OCI-LY7 (cell line): ENCODE measurements at regions not wholly inside any gene's neighbourhood (a gene's known extent, or its start where the extent isn't known, plus 50 kb on each side); places are given as distances from the start of the nearest gene placed in this dataset.

Experiments
- BruUV-seq: library from RNA; stranded (reverse); fragments of 400-500 nt; replicated peaks from 2 replicates; lab custom pipeline; 2021; lab: Mats Ljungman, UMichigan
- CTCF ChIA-PET: fragments of 300-600 bp; sonication (Branson Sonifier 250); formaldehyde crosslinking; loops from one replicate; lab custom pipeline; 2022; ENCODE audit warnings: antibody characterized with exemption; ENCODE audit not compliant: unreplicated experiment; lab: Charles Lee
- POLR2A ChIA-PET: fragments of 300-600 bp; sonication (Branson Sonifier 250); formaldehyde crosslinking; loops from one replicate; lab custom pipeline; 2022; ENCODE audit warnings: antibody characterized with exemption; lab: Charles Lee
- DNase-seq: peaks from one replicate; pipeline ENCODE4 v3.0.0-alpha.2; 2015; ENCODE audit warnings: low spot score
- H2AFZ ChIP-seq: fragments of 200-600 bp; sonication (generic), shearing (Covaris generic); 2 replicates; pipeline ENCODE4 v1.6.1; 2014; ENCODE audit warnings: mild to moderate bottlenecking, antibody characterized with exemption, low read length, moderate library complexity
- H3K27ac ChIP-seq: fragments of 200-600 bp; sonication (generic); 2 replicates; pipeline ENCODE4 v1.5.1; 2014; ENCODE audit warnings: mixed run types, low read depth, mild to moderate bottlenecking, moderate library complexity, low read length, inconsistent platforms; ENCODE audit not compliant: poor library complexity, severe bottlenecking
- H3K36me3 ChIP-seq: fragments of 200-600 bp; sonication (generic); 2 replicates; pipeline ENCODE4 v1.6.1; 2014; ENCODE audit warnings: mild to moderate bottlenecking, antibody characterized with exemption, low read length, moderate library complexity, mixed read lengths; ENCODE audit not compliant: insufficient read depth
- H3K4me1 ChIP-seq: fragments of 200-600 bp; sonication (generic); 2 replicates; pipeline ENCODE4 v1.5.1; 2014; ENCODE audit warnings: mild to moderate bottlenecking, low read length; ENCODE audit not compliant: insufficient read depth, poor library complexity, severe bottlenecking
- H3K4me2 ChIP-seq: fragments of 200-600 bp; sonication (generic); 2 replicates; pipeline ENCODE4 v1.6.1; 2014; ENCODE audit warnings: mild to moderate bottlenecking, low read length
- H3K4me3 ChIP-seq: fragments of 200-600 bp; sonication (generic); 2 replicates; pipeline ENCODE4 v1.5.1; 2014; ENCODE audit warnings: mild to moderate bottlenecking, low read depth, low read length; ENCODE audit not compliant: poor library complexity, severe bottlenecking
- H3K79me2 ChIP-seq: fragments of 200-600 bp; sonication (generic); 2 replicates; pipeline ENCODE4 v1.6.1; 2016; ENCODE audit warnings: low read depth, mild to moderate bottlenecking, low read length, moderate library complexity, mixed read lengths; ENCODE audit not compliant: insufficient read depth
- H3K9me2 ChIP-seq: fragments of 200-600 bp; sonication (generic); 2 replicates; pipeline ENCODE4 v1.6.1; 2016; ENCODE audit warnings: mild to moderate bottlenecking, low read length, mixed read lengths; ENCODE audit not compliant: insufficient read depth
- H3K9me3 ChIP-seq: fragments of 200-600 bp; sonication (generic); 2 replicates; pipeline ENCODE4 v1.6.1; 2014; ENCODE audit warnings: mild to moderate bottlenecking, mixed run types, low read length, mixed read lengths
- H4K20me1 ChIP-seq: fragments of 200-600 bp; sonication (generic); 2 replicates; pipeline ENCODE4 v1.6.1; 2014; ENCODE audit warnings: mild to moderate bottlenecking, antibody characterized with exemption, low read length, moderate library complexity, mixed read lengths; ENCODE audit not compliant: insufficient read depth
- EZH2phosphoT487 ChIP-seq: fragments of 200-600 bp; sonication (generic); IDR thresholded peaks from 2 replicates; pipeline ENCODE4 v1.6.1; 2018; ENCODE audit warnings: low read depth, borderline replicate concordance, mild to moderate bottlenecking, mixed run types, antibody characterized with exemption, low read length, moderate library complexity, mixed read lengths
- intact Hi-C: fragments of 100-400 bp; cut with micrococcal nuclease; formaldehyde crosslinking; loops from one replicate; pipeline ENCODE4 v1.10.0; 2022; ENCODE audit not compliant: unreplicated experiment
- TF ChIP-seq, protein P1 (sequence below): fragments of 200-600 bp; sonication (generic); conservative IDR thresholded peaks from 2 replicates; pipeline ENCODE4 v1.5.1; 2014; ENCODE audit warnings: mild to moderate bottlenecking, antibody characterized with exemption, low read length, moderate library complexity, mixed read lengths

DNA sequence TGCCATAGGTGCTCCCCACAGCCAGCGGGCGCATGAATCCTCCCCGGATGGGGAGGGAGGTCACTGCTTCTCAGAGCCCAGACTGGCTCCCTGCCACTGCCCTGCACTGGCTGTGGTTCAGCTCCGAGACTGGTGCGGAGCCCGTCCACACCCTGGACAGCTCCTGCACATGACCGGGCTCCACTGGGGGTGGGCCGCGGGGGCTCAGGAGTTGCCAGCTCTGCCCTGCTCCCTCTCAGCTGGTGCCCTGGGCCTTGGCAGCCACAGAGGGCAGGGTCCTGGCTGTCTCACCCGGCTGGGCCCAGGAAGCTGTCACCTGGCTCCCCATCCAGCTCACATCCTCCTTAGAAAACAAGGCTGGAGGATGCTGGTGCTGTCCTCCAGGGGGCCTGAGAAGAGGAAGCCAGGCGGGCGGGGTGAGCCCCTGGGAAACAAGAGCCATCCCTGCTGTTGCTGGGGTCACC, 64.9 kb upstream of the ADRA2C start:
- Histone ChIP-seq H2AFZ (no peak overlapping the region), H3K9me2 (no peaks in the 10 kb centered on the region), H3K27ac (no peak overlapping the region), H3K4me3 (no peak overlapping the region), H3K4me1 (peaks cover 3% of the 10 kb centered on the region), H3K79me2 (no peaks in the 10 kb centered on the region), H3K4me2 (no peak overlapping the region), H3K36me3 (no peaks in the 10 kb centered on the region), H4K20me1 (no peaks in the 10 kb centered on the region), H3K9me3 (no peaks in the 10 kb centered on the region)
- ChIA-PET POLR2A (no interaction called here), CTCF (no interaction called here)
- intact Hi-C loops: no loop called here
- BruUV-seq: no TSS peak
- TF ChIP-seq, protein P1, sequence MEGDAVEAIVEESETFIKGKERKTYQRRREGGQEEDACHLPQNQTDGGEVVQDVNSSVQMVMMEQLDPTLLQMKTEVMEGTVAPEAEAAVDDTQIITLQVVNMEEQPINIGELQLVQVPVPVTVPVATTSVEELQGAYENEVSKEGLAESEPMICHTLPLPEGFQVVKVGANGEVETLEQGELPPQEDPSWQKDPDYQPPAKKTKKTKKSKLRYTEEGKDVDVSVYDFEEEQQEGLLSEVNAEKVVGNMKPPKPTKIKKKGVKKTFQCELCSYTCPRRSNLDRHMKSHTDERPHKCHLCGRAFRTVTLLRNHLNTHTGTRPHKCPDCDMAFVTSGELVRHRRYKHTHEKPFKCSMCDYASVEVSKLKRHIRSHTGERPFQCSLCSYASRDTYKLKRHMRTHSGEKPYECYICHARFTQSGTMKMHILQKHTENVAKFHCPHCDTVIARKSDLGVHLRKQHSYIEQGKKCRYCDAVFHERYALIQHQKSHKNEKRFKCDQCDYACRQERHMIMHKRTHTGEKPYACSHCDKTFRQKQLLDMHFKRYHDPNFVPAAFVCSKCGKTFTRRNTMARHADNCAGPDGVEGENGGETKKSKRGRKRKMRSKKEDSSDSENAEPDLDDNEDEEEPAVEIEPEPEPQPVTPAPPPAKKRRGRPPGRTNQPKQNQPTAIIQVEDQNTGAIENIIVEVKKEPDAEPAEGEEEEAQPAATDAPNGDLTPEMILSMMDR: no peak
- TF ChIP-seq EZH2phosphoT487: no peak
- no peak for DNase-seq

GRCh38 chr4:3700736-3701135, 65.4 kb upstream of the ADRA2C start:
- no peaks in the 10 kb centered on the region for H3K9me2 ChIP-seq
- peaks cover 3% of the 10 kb centered on the region for H3K4me1 ChIP-seq
- H3K4me2 ChIP-seq: no peak overlapping the region
- H3K27ac ChIP-seq: no peak overlapping the region
- H3K9me3 ChIP-seq: no peaks in the 10 kb centered on the region
- TF ChIP-seq EZH2phosphoT487: no peak
- TF ChIP-seq, protein P1: no peak
- ChIA-PET CTCF (no interaction called here), POLR2A (no interaction called here)
- H3K4me3 ChIP-seq: no peak overlapping the region
- H3K79me2 ChIP-seq: no peaks in the 10 kb centered on the region
- no TSS peak for BruUV-seq
- intact Hi-C loops: no loop called here
- no peaks in the 10 kb centered on the region for H3K36me3 ChIP-seq
- H2AFZ ChIP-seq: no peak overlapping the region
- H4K20me1 ChIP-seq: no peaks in the 10 kb centered on the region
- DNase-seq: no peak

- H3K4me1 ChIP-seq: peaks cover 3% of the 10 kb centered on the region
- H3K4me3 ChIP-seq: no peak overlapping the region
- BruUV-seq: no TSS peak
- intact Hi-C loops: no loop called here
- H3K4me2 ChIP-seq: no peak overlapping the region
- no peaks in the 10 kb centered on the region for H3K9me3 ChIP-seq
- no peaks in the 10 kb centered on the region for H4K20me1 ChIP-seq
- no peak overlapping the region for H3K27ac ChIP-seq
- no peak overlapping the region for H2AFZ ChIP-seq
- no peaks in the 10 kb centered on the region for H3K36me3 ChIP-seq
- ChIA-PET CTCF (no interaction called here), POLR2A (no interaction called here)
- DNase-seq: no peak
- TF ChIP-seq EZH2phosphoT487: no peak
- TF ChIP-seq, protein P1: no peak
- no peaks in the 10 kb centered on the region for H3K9me2 ChIP-seq
- no peaks in the 10 kb centered on the region for H3K79me2 ChIP-seq
These were observed 66.0 kb upstream of the ADRA2C start for GRCh38 chr4:3700223-3700622.
